ENCODE measurements at regions not wholly inside any gene's neighbourhood (a gene's known extent, or its start where the extent isn't known, plus 50 kb on each side); places are given as distances from the start of the nearest gene placed in this dataset.

DNA sequence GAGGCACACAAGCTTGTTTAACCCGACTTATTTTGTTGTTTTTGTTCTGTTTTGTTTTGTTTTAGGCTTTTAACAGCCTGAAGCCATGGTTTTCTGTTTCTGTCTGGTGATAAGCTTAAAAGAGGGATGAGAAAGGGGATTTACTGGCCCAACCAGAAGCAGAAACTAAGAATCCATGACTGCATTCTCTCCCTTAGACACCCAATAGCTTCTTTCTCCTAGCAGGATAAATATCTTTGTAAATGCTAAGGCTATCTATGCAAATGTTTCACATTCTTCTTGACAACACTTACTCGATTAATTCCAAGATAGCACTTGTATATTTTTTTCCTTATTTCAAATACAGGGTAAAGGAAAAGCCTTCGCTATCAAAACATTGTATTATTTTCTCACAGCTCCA is 53.7 kb upstream of the SMAD1 start:
- DNase-seq, result no peak

DNA sequence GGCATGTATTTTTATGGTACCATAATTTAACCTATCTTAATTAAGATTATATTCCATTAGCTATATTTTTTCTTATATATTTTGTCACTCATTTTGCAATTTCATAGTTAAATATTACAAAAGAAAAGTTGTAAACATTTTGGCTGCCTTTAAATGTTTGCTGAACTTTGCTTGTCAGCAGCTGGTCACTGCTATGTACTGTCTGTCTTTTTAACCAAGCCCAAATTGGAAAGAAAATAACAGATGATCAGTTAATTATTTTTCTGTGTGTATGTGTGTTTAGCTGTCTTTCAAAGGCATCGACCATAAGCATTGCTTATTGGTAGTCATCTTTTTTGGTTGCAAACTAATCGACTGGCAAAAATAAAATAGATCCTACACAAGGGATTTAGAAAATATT is 54.4 kb upstream of the SMAD1 start:
- DNase-seq, result no peak

DNA sequence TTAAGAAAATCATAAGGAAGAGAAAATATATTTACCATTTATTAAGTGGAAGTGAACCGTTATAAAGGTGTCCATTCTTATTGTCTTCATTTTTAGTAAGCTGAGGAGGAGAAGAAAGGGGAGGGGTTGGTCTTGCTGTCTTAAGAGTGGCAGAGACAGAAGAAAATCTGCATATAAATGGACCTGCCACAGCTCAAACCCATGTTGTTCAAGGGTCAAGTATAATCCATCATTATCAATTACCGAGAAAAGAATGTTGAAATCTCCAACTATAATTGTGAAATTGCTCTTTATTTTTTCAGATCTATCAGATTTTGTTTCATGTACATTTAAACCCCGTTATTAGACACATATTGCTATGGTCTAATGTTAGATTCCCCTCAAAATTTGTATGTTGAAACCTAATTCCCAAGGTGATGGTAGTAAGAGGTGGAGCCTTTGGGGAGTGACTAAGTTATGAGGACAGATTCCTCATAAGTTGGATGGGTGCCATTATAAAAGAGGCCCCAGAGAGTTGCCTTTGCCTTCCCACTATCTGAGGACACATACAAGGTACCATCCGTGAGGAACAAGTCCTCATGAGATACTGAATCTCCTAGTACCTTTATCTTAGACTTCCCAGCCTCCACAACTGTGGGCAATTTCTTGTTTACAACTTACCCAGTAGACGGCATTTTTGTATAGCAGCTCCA is 58.5 kb upstream of the SMAD1 start:
- DNase-seq, result no peak

DNA sequence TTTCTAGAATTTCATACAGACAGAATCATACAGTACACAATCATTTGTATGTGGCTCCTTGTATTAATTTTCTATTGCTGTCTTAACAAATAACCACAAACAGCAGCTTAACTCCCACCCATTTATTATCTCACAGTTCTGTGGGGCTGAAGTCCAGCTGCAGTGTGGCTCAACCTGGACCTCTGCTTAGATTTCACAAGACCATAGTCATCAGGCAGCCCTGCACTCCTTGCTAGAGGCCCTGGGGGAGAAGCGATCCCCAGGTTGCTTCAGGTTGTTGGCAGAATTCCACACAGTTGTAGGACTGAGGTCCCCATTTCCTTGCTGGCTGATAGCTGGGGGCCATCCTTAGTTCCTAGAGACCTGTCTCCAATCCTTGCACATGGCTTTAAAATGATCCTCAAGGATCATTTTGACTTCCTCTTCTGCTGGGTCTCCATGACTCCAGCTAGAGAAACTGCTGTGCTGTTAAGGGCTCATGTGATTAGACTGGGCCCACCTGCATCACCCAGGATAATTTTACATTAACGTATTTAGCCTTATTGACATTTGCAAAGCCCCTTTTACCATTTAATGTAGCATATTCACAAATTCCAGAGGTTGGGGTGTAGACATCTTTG is 60.9 kb upstream of the SMAD1 start:
- no peak for DNase-seq

DNA sequence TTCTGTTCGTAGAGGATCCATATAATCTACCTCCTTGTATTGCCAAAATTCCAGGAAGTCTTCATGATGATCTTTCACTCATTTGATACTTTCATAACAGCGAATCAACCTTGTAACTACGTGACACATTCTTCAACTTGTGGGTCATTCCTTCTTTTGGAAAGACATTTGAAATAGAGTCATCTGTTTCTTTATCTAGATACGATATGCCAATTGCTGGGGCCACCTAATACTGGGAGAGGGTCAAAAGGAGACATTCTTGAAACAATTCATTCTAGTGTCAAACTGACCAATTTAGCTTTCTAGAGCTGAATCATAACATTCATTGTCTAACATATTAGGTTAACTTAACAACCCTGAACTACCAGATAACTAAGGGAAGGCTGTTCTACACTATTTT is 62.9 kb upstream of the SMAD1 start:
- no peak for DNase-seq

DNA sequence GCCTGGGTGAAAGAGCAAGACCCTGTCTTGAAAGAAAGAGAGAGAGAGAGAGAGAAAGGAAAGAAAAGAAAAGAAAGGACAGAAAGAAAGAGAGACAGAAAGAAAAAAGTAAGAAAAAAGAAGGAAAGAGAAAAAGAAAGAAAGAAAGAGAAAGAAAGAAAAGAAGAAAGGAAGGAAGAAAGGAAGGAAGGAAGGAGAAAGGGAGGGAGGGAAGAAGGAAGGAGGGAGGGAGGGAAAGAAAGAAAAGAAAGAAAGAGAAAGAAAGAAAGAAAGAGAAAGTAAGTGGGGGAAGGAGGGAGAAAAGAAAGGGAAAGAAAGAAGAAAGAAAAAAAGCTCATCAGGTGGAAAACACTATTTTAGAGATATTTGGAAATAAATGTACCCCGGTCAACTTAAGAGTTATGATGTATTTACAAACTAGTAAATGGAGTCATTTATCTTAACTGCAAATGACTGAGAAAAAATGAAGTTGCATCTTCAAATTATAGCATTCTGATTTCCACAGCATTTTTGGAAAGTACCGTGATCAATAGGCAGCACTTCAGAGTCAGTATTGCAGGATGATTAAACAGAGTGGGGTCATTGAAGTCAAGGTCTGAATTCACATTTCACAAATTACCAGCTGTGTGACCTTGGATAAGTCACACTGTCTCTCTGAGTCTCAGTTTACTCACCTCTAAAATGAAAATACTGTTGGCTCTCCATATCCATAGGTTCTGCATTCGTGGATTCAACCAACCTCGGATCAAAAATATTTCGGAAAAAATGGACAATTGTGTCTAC is 64.1 kb upstream of the SMAD1 start:
- DNase-seq, result no peak

DNA sequence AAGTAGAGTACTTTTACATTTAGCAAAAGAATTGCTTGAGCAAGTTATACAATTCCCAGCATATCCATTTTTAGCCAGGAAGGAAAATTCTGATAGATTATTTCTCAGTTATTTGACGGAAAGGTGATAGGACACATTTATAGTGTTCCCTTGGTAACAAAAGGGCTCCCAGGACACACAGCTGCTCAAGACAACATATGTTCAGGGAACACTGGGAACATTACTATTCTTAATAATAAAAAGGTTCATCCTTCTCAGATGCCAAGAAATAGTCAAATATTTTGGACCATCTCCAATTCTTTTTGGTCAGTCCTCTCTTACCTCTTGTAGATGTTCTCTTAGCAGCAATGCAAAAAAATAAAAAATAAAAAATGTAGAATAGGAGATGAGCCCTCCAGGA is 66.8 kb upstream of the SMAD1 start:
- DNase-seq, result no peak

DNA sequence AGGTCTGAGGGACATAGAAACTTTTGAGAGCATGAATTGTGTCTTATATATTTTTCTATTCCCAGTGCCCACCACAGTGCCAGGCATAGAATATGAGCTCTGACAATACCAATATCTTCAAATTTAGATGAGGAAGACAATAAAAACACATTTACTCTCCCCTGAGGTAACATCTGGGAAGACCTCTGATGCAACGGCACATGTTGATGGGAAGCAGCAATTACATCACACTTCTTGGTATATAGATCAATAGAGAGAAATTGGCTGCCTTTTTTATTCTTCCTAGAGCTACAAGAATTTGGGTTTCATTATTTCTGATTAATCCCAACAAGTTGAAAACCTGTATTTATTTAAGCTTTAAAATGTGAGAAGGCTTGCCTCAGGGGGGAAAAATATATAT is 67.4 kb upstream of the SMAD1 start:
- DNase-seq, result no peak

DNA sequence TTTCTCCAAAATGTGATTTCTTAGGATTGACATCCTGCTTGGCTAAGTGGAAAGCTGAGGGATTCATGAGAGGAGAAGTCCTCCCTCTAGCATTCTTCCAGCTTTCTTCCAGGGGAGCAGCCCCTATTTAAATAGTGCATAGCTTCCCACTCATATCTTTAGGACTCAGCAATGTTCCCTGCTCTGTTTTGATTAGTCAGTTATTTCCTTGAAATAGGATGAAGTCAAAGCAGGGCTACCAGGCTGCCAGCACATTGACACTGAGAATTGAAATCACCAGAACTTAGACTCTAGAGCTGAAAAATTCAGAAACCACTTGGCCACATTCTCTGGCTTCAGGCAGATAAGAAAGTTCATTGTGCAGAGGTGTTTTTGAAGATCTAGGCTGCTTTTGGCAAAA is 74.7 kb upstream of the SMAD1 start:
- no peak for DNase-seq

DNA sequence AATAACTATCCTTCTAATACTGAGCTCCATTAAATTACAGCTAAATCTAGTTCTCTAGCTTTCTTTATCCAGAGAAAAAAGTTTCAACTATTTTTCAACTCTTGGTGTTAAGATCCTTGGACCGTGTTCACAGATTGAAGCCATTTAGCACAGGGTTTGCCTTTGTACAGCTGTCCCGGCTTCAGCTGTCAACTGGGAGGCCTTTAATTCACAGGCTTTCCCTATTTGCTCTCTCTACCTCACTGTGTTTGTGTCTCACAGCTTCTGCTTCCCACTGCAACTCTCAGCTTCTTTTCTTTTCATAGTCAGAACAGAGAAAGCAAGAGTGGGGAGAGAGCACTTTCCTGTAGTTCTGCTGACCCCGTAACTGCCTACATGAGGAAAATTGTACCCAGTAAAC is 76.9 kb upstream of the SMAD1 start:
- DNase-seq, result no peak

DNA sequence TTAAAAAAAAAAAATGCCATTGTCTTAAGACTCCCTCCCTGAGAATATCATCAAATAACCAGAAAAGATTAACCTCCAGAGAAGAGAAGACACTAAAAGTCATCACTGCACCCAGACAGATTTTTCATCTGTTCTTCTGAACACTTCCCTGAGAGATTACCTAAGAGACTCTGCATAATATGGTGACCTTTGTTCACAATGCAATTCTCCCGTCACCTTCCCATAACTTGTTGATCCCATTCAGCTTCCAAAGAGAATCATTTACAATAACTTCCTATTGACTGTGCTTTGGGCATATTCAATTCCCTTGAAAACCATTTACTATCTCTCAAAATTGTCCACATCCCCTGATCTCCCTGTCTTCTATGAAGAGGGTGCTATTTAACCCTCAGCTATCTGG is 85.1 kb upstream of the SMAD1 start:
- DNase-seq, result no peak

DNA sequence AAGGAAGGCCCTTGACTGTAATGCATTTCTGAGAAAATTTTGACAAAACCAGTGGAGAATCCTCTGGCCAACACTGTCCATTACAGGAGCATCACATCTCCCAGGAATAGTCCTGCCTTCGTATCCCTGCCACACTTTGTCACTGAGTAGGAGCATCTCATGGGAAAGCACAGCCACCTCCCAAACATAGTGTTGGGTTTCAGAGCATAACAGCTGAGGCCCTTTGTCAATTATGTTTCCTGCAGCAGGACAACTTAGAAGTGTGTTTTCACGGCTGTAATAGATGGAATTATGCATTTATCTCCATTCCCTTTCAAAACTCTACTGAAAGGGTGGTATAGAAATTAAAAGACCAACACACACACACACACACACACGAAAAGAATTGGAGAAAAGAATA is 91.1 kb upstream of the SMAD1 start:
- no peak for DNase-seq

DNA sequence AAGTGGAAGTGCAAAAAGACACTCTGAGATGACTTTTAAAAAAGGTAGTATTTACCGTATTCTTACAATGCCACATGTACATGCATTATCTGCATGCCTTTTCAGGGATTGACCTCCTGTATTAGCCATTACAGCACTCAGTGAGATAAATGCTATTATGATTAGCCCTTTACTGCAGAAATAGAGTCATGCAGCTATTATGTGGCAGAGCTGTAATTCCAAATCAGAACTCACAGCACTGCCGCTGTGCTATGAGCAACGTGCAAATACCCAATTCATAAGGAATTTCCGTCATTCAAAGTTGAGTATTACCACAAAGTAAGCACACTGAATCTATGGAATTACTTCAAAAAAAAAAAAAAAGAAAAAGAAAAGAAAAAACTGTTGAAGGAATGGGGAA is 92.1 kb upstream of the SMAD1 start:
- DNase-seq, result no peak

DNA sequence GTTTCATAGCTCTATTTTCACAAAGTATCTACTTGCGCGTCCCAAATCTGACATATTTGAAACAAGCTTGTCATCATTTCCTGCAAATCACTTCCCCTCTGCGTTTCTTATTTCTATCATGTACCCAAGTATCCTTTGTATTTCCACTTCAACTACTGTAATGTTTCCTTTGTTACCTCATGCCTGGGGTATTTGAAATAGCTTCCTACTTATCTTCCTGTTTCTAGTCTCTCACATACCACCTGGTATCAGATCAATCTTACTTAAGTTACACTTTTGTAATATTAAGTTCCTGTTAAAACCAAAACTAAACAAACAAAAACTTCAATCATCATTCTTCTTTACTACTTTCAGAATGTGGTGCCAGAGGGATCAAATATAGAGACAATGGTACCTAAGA is 93.6 kb upstream of the SMAD1 start:
- DNase-seq, result peak; percentile 35

DNA sequence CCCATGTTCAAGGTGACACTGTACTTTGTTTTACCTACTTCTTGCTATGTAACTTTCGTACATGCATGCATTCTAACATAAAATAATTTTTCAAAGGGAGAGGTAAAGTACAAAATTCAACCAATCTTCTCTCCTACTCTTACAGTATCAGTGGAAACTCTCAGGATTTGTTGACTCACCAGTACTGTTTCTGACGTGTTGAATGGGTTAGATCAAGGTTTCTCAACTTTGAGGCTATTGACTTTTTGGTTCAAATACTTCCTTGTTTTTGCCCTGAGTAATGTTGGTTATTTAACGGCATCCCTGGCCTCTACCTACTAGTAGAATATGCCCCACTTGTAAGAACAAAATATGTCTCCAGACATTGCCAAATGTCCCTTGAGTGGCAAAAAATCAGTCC is 94.6 kb upstream of the SMAD1 start:
- DNase-seq, result no peak

DNA sequence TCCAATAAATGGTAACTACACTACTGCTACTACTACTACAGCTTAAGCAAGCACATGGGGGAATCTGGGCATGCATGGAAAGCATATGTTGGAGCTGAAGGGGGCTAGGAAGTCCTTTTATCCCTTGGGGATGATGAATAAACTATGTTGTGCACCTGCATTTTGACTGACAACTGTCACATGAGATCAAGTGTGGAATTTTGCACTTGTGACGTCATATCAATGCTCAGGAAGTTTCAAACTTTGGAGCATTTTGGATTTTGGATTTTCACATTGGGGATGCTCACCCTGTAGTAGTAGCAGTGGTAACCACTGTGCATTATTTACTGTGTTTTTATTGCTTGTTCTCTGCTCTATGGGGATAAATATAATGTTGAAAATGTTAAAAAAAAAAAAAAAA is 100.5 kb upstream of the SMAD1 start:
- no peak for DNase-seq

DNA sequence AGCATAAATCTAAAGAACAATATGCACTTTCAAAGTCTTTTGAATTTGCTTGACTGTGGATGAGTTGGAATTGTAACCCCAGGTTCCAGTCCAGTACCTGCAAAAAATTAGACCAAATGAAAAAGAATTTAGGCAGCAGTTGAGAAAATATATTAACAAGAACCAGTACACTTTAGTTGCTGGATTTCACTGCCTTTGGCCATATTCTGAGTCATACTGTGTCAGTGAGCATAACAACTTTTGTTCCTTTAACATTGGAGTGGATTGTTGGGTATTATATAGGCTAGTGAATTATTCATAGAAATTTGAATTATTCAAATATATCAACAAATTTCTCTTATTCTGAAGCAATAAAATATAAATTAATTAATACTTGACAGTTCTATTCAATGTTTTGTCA is 101.5 kb upstream of the SMAD1 start:
- DNase-seq, result no peak

DNA sequence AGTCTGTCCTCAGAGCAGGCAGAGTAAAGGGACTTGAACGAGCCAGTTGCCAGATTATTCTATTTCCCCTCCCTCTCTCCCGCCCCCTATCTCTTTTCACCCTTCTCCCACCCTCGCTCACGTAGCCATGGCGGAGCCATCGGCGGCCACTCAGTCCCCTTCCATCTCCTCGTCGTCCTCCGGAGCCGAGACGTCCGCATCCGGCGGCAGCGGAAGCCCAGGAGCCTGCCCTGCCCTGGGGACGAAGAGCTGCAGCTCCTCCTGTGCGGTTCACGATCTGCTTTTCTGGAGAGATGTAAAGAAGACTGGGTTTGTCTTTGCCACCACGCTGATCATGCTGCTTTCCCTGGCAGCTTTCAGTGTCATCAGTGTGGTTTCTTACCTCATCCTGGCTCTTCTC is 106.2 kb upstream of the SMAD1 start:
- no peak for DNase-seq

DNA sequence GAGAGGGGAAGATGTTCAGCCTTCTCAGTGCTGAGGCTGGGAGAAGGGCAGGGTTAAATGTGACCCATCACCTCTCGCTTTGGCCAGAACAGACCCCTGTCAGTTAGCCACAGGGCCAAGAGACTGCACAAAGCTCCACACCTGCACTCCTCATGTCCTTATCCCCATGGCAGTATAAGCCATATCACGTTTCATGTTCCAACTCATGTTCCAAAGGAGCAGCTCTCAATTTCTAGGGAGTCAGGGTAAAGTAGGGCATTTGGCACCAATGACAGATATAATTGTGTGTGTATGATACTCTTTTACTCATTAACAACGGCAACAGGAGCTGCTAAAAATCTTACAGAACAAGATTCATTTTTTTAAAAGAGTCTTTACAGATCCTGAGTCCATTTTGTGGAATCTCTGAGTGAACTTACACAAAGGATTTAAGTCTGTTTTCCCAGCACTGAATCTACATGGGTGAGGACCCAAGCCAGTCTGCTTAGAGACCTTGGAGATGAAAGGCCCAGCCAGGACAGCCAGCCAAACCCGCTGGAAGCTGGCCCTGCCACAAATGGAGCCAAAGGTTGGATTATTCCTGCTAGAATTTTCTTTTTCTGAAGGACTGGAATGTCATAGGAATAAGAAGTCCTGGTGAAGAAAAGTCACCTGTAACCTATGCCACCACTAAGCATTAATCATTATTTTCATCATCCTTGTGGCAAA is 129.1 kb upstream of the SMAD1 start:
- no peak for DNase-seq

DNA sequence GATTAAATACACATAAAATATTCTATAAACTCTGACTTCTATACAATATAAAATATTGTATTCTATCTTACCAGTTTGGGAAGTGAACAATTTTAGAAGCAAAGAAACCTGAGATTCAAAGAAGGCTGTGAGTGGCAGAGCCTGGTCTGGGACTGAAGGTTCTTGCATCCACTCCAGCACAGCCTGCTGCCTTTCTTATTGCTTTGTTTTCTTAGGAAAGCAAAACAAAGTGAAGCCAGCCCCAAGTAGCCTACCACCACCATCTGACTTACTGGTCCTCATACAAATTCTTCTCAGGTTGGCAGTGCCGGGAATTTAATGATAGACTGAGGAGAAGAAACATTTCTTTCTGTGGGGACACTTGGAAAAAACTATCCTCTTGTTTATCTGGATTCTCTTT is 129.7 kb upstream of the SMAD1 start:
- no peak for DNase-seq

DNA sequence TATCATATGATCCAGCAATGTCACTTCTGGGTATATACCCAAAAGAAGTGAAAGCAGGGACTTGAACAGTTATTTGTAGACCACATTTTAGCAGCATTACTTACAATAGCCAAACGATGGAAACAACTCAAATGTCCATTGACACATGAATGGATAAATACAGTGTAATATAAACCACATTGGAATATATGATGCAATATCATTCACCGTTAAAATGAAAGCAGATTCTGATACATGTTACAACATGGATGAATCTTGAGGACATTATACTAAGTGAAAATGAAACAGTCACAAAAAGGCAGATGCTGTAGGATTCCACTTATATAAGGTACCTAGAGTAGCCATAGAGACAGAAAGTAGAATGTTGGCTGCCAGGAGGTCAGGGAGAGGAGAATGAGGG is 130.5 kb upstream of the SMAD1 start:
- DNase-seq, result no peak

DNA sequence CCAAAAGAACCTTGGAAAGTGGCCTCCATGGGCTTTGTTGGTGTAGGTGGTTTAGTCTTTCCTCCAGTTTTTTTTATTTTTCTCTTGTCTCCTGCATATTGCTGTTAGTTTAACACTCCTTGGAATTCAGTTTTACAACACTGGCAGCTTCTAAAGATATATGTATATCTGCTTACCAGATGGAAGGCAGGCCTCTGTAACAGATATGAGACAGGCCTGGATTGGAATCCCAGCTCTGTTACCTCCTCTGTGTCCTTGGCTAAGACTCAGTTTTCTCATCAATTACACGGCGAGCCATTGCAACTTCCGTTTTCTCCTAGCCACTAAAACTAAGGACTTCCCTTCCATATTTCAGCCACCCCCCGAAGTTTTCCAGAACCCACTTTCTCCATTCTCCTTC is 133.4 kb upstream of the SMAD1 start:
- no peak for DNase-seq

DNA sequence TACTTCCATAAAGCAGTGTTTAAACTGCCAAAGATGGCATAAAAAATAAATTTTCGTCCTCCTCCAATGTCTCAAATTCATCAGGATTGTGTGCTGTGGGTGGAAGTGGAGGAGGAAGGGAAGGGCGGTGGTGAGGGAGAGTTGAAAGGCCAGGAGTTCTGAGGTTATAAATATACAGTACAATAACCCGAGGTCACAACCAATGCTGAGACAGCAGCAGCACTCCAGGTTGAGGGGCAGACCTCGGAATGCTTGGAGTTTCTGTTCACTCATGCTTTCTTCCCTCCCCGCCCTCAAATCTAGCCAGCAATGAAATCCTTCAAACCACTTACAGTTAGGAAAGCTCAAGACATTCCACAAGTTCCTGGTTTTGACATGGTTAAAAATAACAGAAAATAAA is 134.0 kb upstream of the SMAD1 start:
- DNase-seq, result no peak

DNA sequence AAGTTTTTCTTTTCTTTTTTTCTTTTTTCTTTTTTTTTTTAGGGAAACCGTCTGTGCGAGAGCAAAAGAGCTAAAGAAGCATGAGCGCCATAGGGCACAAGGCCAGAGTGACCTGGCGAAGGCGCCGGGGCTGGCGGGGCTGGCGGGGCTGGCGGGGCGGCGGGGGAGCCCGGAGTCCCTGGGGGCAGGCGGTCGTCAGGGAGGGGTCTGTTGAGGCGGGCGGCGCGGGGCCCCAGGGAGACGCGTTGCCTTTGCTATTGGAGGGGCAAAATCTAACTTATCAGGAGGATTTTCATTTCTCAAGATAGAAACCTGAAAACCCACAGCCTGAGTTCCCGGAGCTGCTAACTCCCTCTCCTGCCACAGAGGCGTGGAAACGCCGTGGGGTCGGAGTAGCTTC is 135.6 kb upstream of the SMAD1 start:
- DNase-seq, result no peak
